ENCODE measurements at regions not wholly inside any gene's neighbourhood (a gene's known extent, or its start where the extent isn't known, plus 50 kb on each side); places are given as distances from the start of the nearest gene placed in this dataset.

DNA sequence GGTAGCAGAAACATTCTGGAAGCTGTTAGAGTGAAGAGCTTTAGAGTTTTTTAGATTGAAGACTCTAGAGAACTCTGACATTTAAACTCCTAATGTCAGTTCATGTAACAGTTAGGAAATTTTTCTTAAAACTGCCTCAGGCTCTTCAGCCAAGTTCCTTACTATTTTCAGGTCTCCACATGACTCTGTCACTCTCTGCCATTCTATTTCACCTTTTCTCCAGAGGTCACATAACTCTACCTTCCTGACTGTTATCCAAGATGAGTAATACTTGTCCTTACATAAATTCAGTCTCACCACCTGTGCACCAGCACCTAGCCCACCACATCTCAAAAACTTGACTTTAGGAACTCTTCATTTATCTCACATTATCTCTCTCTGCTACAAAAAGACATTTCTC lies 347.1 kb upstream of the CA10 start:
- no peak for TF ChIP-seq POLR2A (IDR thresholded peaks at IDR 0.05)
- no peak for TF ChIP-seq CTCF (IDR thresholded peaks at IDR 0.05)
